ENCODE measurements at regions not wholly inside any gene's neighbourhood (a gene's known extent, or its start where the extent isn't known, plus 50 kb on each side); places are given as distances from the start of the nearest gene placed in this dataset.
A peak's percentile ranks its signal among the peaks of the same experiment; 100 is the strongest.
"Not testable (repeated sequence)": the region's sequence is repeated elsewhere in the genome, so short reads cannot be mapped to it uniquely, and the experiment has no call there.

DNA sequence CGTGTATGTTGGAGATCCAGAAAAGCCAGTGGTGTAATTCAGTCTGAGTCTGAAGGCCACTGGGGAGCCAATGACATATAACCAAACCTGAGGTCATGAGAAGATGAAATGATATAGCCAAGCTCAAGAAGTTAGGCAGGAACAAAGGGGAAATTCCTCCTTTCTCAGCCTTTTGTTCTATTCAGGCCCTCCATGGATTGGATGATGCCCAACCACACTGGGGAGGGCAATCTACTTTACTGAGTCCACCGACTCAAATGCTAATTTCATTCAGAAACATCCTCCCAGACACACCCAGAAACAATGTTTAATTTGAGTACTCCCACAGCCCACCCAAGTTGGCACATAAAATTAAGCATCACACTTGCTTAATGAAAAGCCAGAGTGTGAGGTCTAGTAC lies 183.6 kb downstream of the GJA1 start:
- intact Hi-C loops (cut with DNase I), result no loop called here
- TF ChIP-seq, protein P1, sequence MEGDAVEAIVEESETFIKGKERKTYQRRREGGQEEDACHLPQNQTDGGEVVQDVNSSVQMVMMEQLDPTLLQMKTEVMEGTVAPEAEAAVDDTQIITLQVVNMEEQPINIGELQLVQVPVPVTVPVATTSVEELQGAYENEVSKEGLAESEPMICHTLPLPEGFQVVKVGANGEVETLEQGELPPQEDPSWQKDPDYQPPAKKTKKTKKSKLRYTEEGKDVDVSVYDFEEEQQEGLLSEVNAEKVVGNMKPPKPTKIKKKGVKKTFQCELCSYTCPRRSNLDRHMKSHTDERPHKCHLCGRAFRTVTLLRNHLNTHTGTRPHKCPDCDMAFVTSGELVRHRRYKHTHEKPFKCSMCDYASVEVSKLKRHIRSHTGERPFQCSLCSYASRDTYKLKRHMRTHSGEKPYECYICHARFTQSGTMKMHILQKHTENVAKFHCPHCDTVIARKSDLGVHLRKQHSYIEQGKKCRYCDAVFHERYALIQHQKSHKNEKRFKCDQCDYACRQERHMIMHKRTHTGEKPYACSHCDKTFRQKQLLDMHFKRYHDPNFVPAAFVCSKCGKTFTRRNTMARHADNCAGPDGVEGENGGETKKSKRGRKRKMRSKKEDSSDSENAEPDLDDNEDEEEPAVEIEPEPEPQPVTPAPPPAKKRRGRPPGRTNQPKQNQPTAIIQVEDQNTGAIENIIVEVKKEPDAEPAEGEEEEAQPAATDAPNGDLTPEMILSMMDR (IDR thresholded peaks at IDR 0.05), result no peak
- TF ChIP-seq POLR2AphosphoS5 (IDR thresholded peaks at IDR 0.05; ENCODE audit: insufficient read depth in 1 of 2, low read depth in 1 of 2) (no peak), POLR2A (IDR thresholded peaks at IDR 0.05) (no peak)
- Histone ChIP-seq H3K4me3 (no peak overlapping the region), H3K27ac (no peak overlapping the region), H3K36me3 (no peaks in the 10 kb centered on the region), H3K27me3 (no peaks in the 10 kb centered on the region), H3K9me3 (no peaks in the 10 kb centered on the region), H3K4me1 (no peaks in the 10 kb centered on the region)
- DNase-seq (ENCODE audit: extremely low spot score in 2 of 2), result no peak

- TF ChIP-seq, protein P1 (IDR thresholded peaks at IDR 0.05), result no peak
- TF ChIP-seq POLR2AphosphoS5 (IDR thresholded peaks at IDR 0.05; ENCODE audit: insufficient read depth in 1 of 2, low read depth in 1 of 2), result no peak
- TF ChIP-seq POLR2A (IDR thresholded peaks at IDR 0.05), result no peak
- H3K27me3 ChIP-seq, result no peaks in the 10 kb centered on the region
- intact Hi-C loops (cut with DNase I), result no loop called here
- no peak overlapping the region for H3K27ac ChIP-seq
- DNase-seq (ENCODE audit: extremely low spot score in 2 of 2), result no peak
- no peaks in the 10 kb centered on the region for H3K4me1 ChIP-seq
- H3K9me3 ChIP-seq, result no peaks in the 10 kb centered on the region
- H3K36me3 ChIP-seq, result no peaks in the 10 kb centered on the region
- no peak overlapping the region for H3K4me3 ChIP-seq
Observed at GRCh38 chr6:121619987-121620740, 184.7 kb downstream of the GJA1 start.

- no peaks in the 10 kb centered on the region for H3K36me3 ChIP-seq
- no peaks in the 10 kb centered on the region for H3K27me3 ChIP-seq
- intact Hi-C loops (cut with DNase I), result no loop called here
- no peak for DNase-seq (ENCODE audit: extremely low spot score in 2 of 2)
- peaks cover 7% of the 10 kb centered on the region for H3K9me3 ChIP-seq
- no peak overlapping the region for H3K27ac ChIP-seq
- H3K4me1 ChIP-seq, result peaks cover 17% of the 10 kb centered on the region
- no peak overlapping the region for H3K4me3 ChIP-seq
- TF ChIP-seq, protein P1 (IDR thresholded peaks at IDR 0.05), result no peak
- TF ChIP-seq POLR2A (IDR thresholded peaks at IDR 0.05) (no peak), POLR2AphosphoS5 (IDR thresholded peaks at IDR 0.05; ENCODE audit: insufficient read depth in 1 of 2, low read depth in 1 of 2) (no peak)
Observed at GRCh38 chr6:121627761-121628160, 192.3 kb downstream of the GJA1 start.

DNA sequence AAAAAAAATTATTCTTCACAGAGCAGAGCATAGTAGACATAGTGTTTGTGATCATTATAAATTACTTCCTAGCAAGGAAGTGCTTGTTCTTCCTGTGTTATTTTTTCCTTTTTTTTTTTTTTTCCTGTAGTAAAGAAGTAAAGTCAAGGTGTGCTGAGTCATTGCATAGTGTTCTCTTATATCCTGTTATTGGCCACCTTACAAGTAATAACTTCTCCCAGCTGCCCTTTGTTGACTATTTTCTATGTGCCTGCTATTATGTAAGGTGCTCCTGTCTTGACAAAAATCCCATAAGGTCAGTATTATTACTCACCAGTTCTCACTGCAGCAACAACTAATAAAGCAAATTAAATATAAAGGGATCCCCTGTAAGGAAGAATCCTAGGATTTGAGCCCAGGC lies 195.3 kb downstream of the GJA1 start:
- peaks cover 11% of the 10 kb centered on the region for H3K9me3 ChIP-seq
- no peak for DNase-seq (ENCODE audit: extremely low spot score in 2 of 2)
- intact Hi-C loops (cut with DNase I), result no loop called here
- no peaks in the 10 kb centered on the region for H3K36me3 ChIP-seq
- H3K27ac ChIP-seq, result no peak overlapping the region
- H3K4me3 ChIP-seq, result no peak overlapping the region
- peak in 1 of 2 donors; percentile 85 for TF ChIP-seq POLR2AphosphoS5 (IDR thresholded peaks at IDR 0.05; ENCODE audit: insufficient read depth in 1 of 2, low read depth in 1 of 2)
- TF ChIP-seq, protein P1 (IDR thresholded peaks at IDR 0.05), result no peak
- no peaks in the 10 kb centered on the region for H3K27me3 ChIP-seq
- peaks cover 17% of the 10 kb centered on the region for H3K4me1 ChIP-seq

DNA sequence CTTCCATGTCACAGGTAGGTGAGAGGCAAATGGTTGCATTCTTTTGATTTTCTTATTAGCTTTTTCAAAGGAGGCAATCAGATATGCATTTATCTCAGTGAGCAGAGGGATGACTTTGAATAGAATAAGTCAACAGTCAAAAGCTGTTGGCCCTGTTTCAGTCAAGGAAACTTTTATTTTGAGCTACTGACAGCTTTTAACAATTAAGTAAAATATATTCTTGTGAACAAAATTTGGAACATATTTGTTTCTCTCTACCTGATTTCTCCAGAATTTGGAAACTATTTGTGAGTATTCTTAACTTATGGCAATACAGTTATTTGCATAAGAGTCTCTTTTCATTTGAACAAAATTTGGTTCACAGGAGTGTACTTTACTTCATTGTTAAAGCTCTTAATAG lies 196.3 kb downstream of the GJA1 start:
- H3K36me3 ChIP-seq; DNase-seq (ENCODE audit: extremely low spot score in 2 of 2); intact Hi-C loops (cut with DNase I); H3K27me3 ChIP-seq; H3K4me3 ChIP-seq; H3K27ac ChIP-seq: not testable (repeated sequence)
- Histone ChIP-seq H3K9me3 (peaks cover 11% of the 10 kb centered on the region), H3K4me1 (peaks cover 17% of the 10 kb centered on the region)

Data from vagina (tissue), 2 donors.